ENCODE measurements at regions not wholly inside any gene's neighbourhood (a gene's known extent, or its start where the extent isn't known, plus 50 kb on each side); places are given as distances from the start of the nearest gene placed in this dataset.

- Histone ChIP-seq H2AFZ (ENCODE audit: low read depth, low read length) (no peak overlapping the region), H3K27me3 (ENCODE audit: insufficient read depth, low read depth, low read length) (peaks cover 66% of the 10 kb centered on the region), H3K9me2 (ENCODE audit: insufficient read depth, low read length) (no peaks in the 10 kb centered on the region), H3K4me2 (ENCODE audit: low read length) (no peak overlapping the region), H3K4me3 (ENCODE audit: low read length) (peak overlapping the region; percentile 69), H4K20me1 (ENCODE audit: insufficient read depth) (no peaks in the 10 kb centered on the region), H3K27ac (ENCODE audit: low read length) (no peak overlapping the region), H3K79me2 (replicated peaks; ENCODE audit: insufficient read depth, low read length) (no peaks in the 10 kb centered on the region), H3K36me3 (ENCODE audit: insufficient read depth, low read length) (no peaks in the 10 kb centered on the region), H3F3A (ENCODE audit: insufficient read depth, low read length, poor library complexity, severe bottlenecking) (no peaks in the 10 kb centered on the region), H3K9me3 (ENCODE audit: low read length) (peaks cover 4% of the 10 kb centered on the region), H3K9ac (ENCODE audit: low read length) (peak overlapping the region; percentile 50)
- TF ChIP-seq TAF1 (IDR thresholded peaks at IDR 0.05; ENCODE audit: low read depth) (no peak), REST (IDR thresholded peaks at IDR 0.05; ENCODE audit: borderline replicate concordance) (no peak), POLR2AphosphoS5 (IDR thresholded peaks at IDR 0.05) (no peak), EP300 (conservative IDR thresholded peaks at IDR 0.05; ENCODE audit: poor library complexity, severe bottlenecking) (no peak), EZH2 (IDR thresholded peaks at IDR 0.05; ENCODE audit: borderline replicate concordance, insufficient read depth, low read length, poor library complexity, severe bottlenecking) (no peak), SMC3 (conservative IDR thresholded peaks at IDR 0.05; ENCODE audit: poor library complexity) (no peak), RAD21 (conservative IDR thresholded peaks at IDR 0.05) (no peak), MXI1 (conservative IDR thresholded peaks at IDR 0.05; ENCODE audit: poor library complexity, severe bottlenecking) (no peak)
- TF ChIP-seq, protein P1, sequence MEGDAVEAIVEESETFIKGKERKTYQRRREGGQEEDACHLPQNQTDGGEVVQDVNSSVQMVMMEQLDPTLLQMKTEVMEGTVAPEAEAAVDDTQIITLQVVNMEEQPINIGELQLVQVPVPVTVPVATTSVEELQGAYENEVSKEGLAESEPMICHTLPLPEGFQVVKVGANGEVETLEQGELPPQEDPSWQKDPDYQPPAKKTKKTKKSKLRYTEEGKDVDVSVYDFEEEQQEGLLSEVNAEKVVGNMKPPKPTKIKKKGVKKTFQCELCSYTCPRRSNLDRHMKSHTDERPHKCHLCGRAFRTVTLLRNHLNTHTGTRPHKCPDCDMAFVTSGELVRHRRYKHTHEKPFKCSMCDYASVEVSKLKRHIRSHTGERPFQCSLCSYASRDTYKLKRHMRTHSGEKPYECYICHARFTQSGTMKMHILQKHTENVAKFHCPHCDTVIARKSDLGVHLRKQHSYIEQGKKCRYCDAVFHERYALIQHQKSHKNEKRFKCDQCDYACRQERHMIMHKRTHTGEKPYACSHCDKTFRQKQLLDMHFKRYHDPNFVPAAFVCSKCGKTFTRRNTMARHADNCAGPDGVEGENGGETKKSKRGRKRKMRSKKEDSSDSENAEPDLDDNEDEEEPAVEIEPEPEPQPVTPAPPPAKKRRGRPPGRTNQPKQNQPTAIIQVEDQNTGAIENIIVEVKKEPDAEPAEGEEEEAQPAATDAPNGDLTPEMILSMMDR (IDR thresholded peaks at IDR 0.05; ENCODE audit: poor library complexity, severe bottlenecking): no peak
Observed at GRCh38 chr3:43999728-44000319, 241.9 kb upstream of the TOPAZ1 start.

- Histone ChIP-seq H3K27me3 (ENCODE audit: insufficient read depth, low read depth, low read length) (peaks cover 58% of the 10 kb centered on the region), H3K27ac (ENCODE audit: low read length) (no peak overlapping the region), H3F3A (ENCODE audit: insufficient read depth, low read length, poor library complexity, severe bottlenecking) (no peaks in the 10 kb centered on the region), H3K9me3 (ENCODE audit: low read length) (peaks cover 4% of the 10 kb centered on the region), H3K4me2 (ENCODE audit: low read length) (no peak overlapping the region), H2AFZ (ENCODE audit: low read depth, low read length) (no peak overlapping the region), H3K4me3 (ENCODE audit: low read length) (no peak overlapping the region), H3K36me3 (ENCODE audit: insufficient read depth, low read length) (no peaks in the 10 kb centered on the region), H3K9ac (ENCODE audit: low read length) (no peak overlapping the region), H3K9me2 (ENCODE audit: insufficient read depth, low read length) (no peaks in the 10 kb centered on the region), H4K20me1 (ENCODE audit: insufficient read depth) (no peaks in the 10 kb centered on the region), H3K79me2 (replicated peaks; ENCODE audit: insufficient read depth, low read length) (no peaks in the 10 kb centered on the region)
- TF ChIP-seq MXI1 (conservative IDR thresholded peaks at IDR 0.05; ENCODE audit: poor library complexity, severe bottlenecking) (no peak), SMC3 (conservative IDR thresholded peaks at IDR 0.05; ENCODE audit: poor library complexity) (no peak), POLR2AphosphoS5 (IDR thresholded peaks at IDR 0.05) (no peak), RAD21 (conservative IDR thresholded peaks at IDR 0.05) (no peak), REST (IDR thresholded peaks at IDR 0.05; ENCODE audit: borderline replicate concordance) (no peak), EZH2 (IDR thresholded peaks at IDR 0.05; ENCODE audit: borderline replicate concordance, insufficient read depth, low read length, poor library complexity, severe bottlenecking) (no peak), TAF1 (IDR thresholded peaks at IDR 0.05; ENCODE audit: low read depth) (no peak), EP300 (conservative IDR thresholded peaks at IDR 0.05; ENCODE audit: poor library complexity, severe bottlenecking) (no peak)
- TF ChIP-seq, protein P1 (IDR thresholded peaks at IDR 0.05; ENCODE audit: poor library complexity, severe bottlenecking): no peak
Observed at GRCh38 chr3:44000586-44000985, 241.1 kb upstream of the TOPAZ1 start.

Measured in neural cell (in vitro differentiated cells).